ENCODE measurements at regions not wholly inside any gene's neighbourhood (a gene's known extent, or its start where the extent isn't known, plus 50 kb on each side); places are given as distances from the start of the nearest gene placed in this dataset.

GRCh38 chr5:154559398-154560276 lies 81.6 kb upstream of the HAND1 start:
- DNase-seq: no peak
- ATAC-seq (ENCODE audit: low read depth): no peak
- intact Hi-C loops (cut with micrococcal nuclease): no loop called here
- no peaks in the 10 kb centered on the region for H3K36me3 Mint-ChIP-seq (ENCODE audit: low read depth)
- no peak for TF ChIP-seq CTCF (IDR thresholded peaks at IDR 0.05)
- peaks cover 14% of the 10 kb centered on the region for H3K27me3 Mint-ChIP-seq
- no peak overlapping the region for H3K4me3 Mint-ChIP-seq
- peaks cover 5% of the 10 kb centered on the region for H3K9me3 Mint-ChIP-seq
- ChIA-PET POLR2A (no interaction called here), CTCF (no interaction called here)
- H3K4me1 Mint-ChIP-seq: no peaks in the 10 kb centered on the region
- no peak overlapping the region for H3K27ac Mint-ChIP-seq

- ATAC-seq (ENCODE audit: low read depth) (no peak), DNase-seq (no peak)
- POLR2A ChIA-PET: no interaction called here
- no peaks in the 10 kb centered on the region for H3K4me1 Mint-ChIP-seq
- H3K27ac Mint-ChIP-seq: no peak overlapping the region
- intact Hi-C loops (cut with micrococcal nuclease): no loop called here
- H3K9me3 Mint-ChIP-seq: peaks cover 13% of the 10 kb centered on the region
- no peak for TF ChIP-seq CTCF (IDR thresholded peaks at IDR 0.05)
- H3K4me3 Mint-ChIP-seq: no peak overlapping the region
- H3K27me3 Mint-ChIP-seq: peaks cover 11% of the 10 kb centered on the region
- CTCF ChIA-PET: no interaction called here
- no peaks in the 10 kb centered on the region for H3K36me3 Mint-ChIP-seq (ENCODE audit: low read depth)
Observed at GRCh38 chr5:154557548-154557947, 79.5 kb upstream of the HAND1 start.

- Mint-ChIP-seq H3K27me3 (peaks cover 16% of the 10 kb centered on the region), H3K4me1 (no peaks in the 10 kb centered on the region), H3K27ac (no peak overlapping the region), H3K4me3 (no peak overlapping the region), H3K9me3 (no peaks in the 10 kb centered on the region), H3K36me3 (ENCODE audit: low read depth) (no peaks in the 10 kb centered on the region)
- POLR2A ChIA-PET: no interaction called here
- CTCF ChIA-PET: no interaction called here
- TF ChIP-seq CTCF (IDR thresholded peaks at IDR 0.05): no peak
- intact Hi-C loops (cut with micrococcal nuclease): no loop called here
- DNase-seq (no peak), ATAC-seq (ENCODE audit: low read depth) (no peak)
Observed at GRCh38 chr5:154547551-154547950, 69.5 kb upstream of the HAND1 start.

- no peak overlapping the region for H3K27ac Mint-ChIP-seq
- H3K4me1 Mint-ChIP-seq: no peaks in the 10 kb centered on the region
- no peaks in the 10 kb centered on the region for H3K9me3 Mint-ChIP-seq
- intact Hi-C loops (cut with micrococcal nuclease): no loop called here
- no peak overlapping the region for H3K4me3 Mint-ChIP-seq
- DNase-seq (no peak), ATAC-seq (ENCODE audit: low read depth) (no peak)
- no peaks in the 10 kb centered on the region for H3K36me3 Mint-ChIP-seq (ENCODE audit: low read depth)
- ChIA-PET CTCF (no interaction called here), POLR2A (no interaction called here)
- peaks cover 16% of the 10 kb centered on the region for H3K27me3 Mint-ChIP-seq
- TF ChIP-seq CTCF (IDR thresholded peaks at IDR 0.05): no peak
Observed at GRCh38 chr5:154546719-154547118, 68.7 kb upstream of the HAND1 start.

GRCh38 chr5:154544646-154545045 lies 66.6 kb upstream of the HAND1 start:
- Mint-ChIP-seq H3K36me3 (ENCODE audit: low read depth) (no peaks in the 10 kb centered on the region), H3K4me3 (no peak overlapping the region), H3K27ac (no peak overlapping the region), H3K4me1 (no peaks in the 10 kb centered on the region), H3K9me3 (no peaks in the 10 kb centered on the region), H3K27me3 (peaks cover 11% of the 10 kb centered on the region)
- DNase-seq (no peak), ATAC-seq (ENCODE audit: low read depth) (no peak)
- no peak for TF ChIP-seq CTCF (IDR thresholded peaks at IDR 0.05)
- POLR2A ChIA-PET: no interaction called here
- CTCF ChIA-PET: no interaction called here
- intact Hi-C loops (cut with micrococcal nuclease): no loop called here

Measured in activated B cell treated with CpG ODN at 0.5 μM for 24 hours (primary cell).